GM23248 (cell line): ENCODE measurements at regions not wholly inside any gene's neighbourhood (a gene's known extent, or its start where the extent isn't known, plus 50 kb on each side); places are given as distances from the start of the nearest gene placed in this dataset.

ENCODE experiments used
- EZH2 ChIP-seq: fragments of 200-600 bp; sonication (generic); IDR thresholded peaks from 2 replicates; pipeline ENCODE4 v1.6.1; 2018; ENCODE audit warnings: antibody characterized with exemption, mild to moderate bottlenecking; ENCODE audit not compliant: insufficient read depth, poor library complexity, severe bottlenecking
- EZH2phosphoT487 ChIP-seq: fragments of 200-600 bp; sonication (generic); IDR thresholded peaks from 2 replicates; pipeline ENCODE4 v1.6.1; 2018; ENCODE audit warnings: antibody characterized with exemption, moderate library complexity, mild to moderate bottlenecking, low read depth; ENCODE audit not compliant: insufficient read depth

- TF ChIP-seq EZH2 (no peak), EZH2phosphoT487 (no peak)
These were observed 412.7 kb upstream of the ZNF717 start for GRCh38 chr3:76198086-76198485.
